ENCODE measurements at regions not wholly inside any gene's neighbourhood (a gene's known extent, or its start where the extent isn't known, plus 50 kb on each side); places are given as distances from the start of the nearest gene placed in this dataset.

DNA sequence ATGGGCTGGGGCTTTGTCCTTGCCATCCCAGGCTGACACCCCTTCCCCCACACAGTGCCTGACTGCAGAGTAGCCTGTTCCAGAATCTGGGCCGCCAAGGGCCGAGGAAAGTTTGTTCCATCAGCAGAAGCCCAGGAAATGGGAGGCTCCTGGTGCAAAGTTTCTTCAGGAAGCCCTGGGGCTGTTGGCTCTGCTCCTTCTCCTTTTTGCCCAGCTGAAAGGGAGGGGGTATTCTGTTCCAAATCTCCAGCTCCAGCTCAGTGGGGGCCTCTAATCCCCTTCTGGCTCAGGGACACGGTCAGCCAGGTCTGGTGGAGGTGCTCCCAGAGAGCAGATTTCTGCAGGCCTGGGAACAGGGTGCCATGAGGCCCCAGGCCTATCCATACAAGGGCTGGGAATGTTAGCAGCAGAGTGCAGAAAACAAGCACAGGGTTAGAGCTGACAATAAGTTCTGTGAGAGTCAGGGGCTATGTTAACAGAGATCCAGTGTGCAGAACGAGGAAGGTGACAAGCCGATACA, 399.5 kb downstream of the RPS24 start:
- in situ Hi-C loops (cut with HindIII; ENCODE audit: low pct_ligation_motif_present, low sequenced_read_pairs), result no loop called here
- H3K36me3 ChIP-seq (replicated peaks), result no peaks in the 10 kb centered on the region
- no peak for DNase-seq
- H3K27ac ChIP-seq, result no peak overlapping the region
- TF ChIP-seq, protein P1, sequence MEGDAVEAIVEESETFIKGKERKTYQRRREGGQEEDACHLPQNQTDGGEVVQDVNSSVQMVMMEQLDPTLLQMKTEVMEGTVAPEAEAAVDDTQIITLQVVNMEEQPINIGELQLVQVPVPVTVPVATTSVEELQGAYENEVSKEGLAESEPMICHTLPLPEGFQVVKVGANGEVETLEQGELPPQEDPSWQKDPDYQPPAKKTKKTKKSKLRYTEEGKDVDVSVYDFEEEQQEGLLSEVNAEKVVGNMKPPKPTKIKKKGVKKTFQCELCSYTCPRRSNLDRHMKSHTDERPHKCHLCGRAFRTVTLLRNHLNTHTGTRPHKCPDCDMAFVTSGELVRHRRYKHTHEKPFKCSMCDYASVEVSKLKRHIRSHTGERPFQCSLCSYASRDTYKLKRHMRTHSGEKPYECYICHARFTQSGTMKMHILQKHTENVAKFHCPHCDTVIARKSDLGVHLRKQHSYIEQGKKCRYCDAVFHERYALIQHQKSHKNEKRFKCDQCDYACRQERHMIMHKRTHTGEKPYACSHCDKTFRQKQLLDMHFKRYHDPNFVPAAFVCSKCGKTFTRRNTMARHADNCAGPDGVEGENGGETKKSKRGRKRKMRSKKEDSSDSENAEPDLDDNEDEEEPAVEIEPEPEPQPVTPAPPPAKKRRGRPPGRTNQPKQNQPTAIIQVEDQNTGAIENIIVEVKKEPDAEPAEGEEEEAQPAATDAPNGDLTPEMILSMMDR (IDR thresholded peaks at IDR 0.05; ENCODE audit: low read depth, low read length, missing control alignments), result no peak
- no peak overlapping the region for H3K4me3 ChIP-seq (ENCODE audit: low read depth, low read length)
- H3K27me3 ChIP-seq (replicated peaks), result peaks cover 18% of the 10 kb centered on the region

GRCh38 chr10:78433766-78434535, 400.3 kb downstream of the RPS24 start:
- TF ChIP-seq, protein P1 (IDR thresholded peaks at IDR 0.05; ENCODE audit: low read depth, low read length, missing control alignments), result no peak
- in situ Hi-C loops (cut with HindIII; ENCODE audit: low pct_ligation_motif_present, low sequenced_read_pairs), result no loop called here
- DNase-seq, result no peak
- Histone ChIP-seq H3K27ac (no peak overlapping the region), H3K27me3 (replicated peaks) (peaks cover 17% of the 10 kb centered on the region), H3K4me3 (ENCODE audit: low read depth, low read length) (no peak overlapping the region), H3K36me3 (replicated peaks) (no peaks in the 10 kb centered on the region)

DNA sequence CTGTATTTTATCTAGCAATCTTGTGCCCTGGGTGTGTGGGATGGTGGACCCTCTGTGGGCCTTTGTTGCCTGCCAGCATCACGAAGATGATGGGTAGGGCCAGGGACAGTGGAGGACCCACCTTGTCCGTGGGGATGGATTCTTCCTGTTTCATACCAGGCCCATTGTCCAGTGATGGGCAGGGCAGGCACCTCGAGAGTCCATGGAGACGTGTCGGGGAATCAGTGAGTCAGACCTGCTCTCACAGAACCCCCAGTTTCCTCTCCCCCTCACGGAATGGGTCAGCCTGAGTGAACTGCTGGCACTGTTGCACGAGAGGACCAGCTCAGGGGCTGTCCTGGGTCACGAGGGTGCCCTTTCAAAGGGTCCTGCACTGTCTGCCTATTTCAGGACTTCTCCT, 401.2 kb downstream of the RPS24 start:
- in situ Hi-C loops (cut with HindIII; ENCODE audit: low pct_ligation_motif_present, low sequenced_read_pairs), result no loop called here
- no peaks in the 10 kb centered on the region for H3K36me3 ChIP-seq (replicated peaks)
- H3K4me3 ChIP-seq (ENCODE audit: low read depth, low read length), result no peak overlapping the region
- H3K27ac ChIP-seq, result no peak overlapping the region
- peaks cover 17% of the 10 kb centered on the region for H3K27me3 ChIP-seq (replicated peaks)
- TF ChIP-seq, protein P1 (IDR thresholded peaks at IDR 0.05; ENCODE audit: low read depth, low read length, missing control alignments), result no peak
- DNase-seq, result no peak

DNA sequence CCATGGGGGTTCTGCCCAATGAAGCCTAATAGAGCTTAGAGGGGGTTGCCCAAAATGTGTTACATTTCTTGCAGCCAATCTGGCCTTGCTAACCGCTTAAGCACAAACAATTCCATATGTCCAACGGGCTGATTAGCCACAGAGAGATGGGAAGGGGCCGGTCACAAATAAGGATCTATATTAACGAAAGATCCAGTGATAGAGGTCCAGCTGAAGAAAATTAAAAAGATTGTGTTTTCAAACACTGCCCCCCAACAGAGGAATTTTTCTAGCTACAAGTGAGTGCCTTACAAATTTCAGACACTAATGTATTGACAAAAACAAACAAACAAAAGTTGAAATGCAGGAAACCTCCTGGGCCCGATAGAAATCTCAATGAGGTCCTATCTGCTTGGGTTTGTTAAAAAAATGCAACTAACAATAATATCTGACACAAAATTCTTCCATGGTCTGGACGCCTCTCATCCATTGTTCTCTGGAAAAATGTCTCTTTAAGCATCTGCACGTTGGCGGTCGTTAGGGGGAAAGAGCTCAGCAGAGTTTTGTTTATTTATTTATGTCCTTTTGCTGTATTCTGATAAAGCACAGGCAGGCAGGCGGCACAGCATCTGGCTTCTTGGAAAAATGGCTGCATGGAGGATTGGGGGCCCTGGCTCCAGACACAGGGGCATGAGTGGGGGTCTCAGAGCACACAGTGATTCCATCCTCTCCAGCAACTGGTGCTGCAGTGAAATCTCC, 402.0 kb downstream of the RPS24 start:
- no peak overlapping the region for H3K4me3 ChIP-seq (ENCODE audit: low read depth, low read length)
- TF ChIP-seq, protein P1 (IDR thresholded peaks at IDR 0.05; ENCODE audit: low read depth, low read length, missing control alignments), result no peak
- no peak overlapping the region for H3K27ac ChIP-seq
- DNase-seq, result no peak
- peaks cover 17% of the 10 kb centered on the region for H3K27me3 ChIP-seq (replicated peaks)
- in situ Hi-C loops (cut with HindIII; ENCODE audit: low pct_ligation_motif_present, low sequenced_read_pairs), result no loop called here
- H3K36me3 ChIP-seq (replicated peaks), result no peaks in the 10 kb centered on the region

GRCh38 chr10:78436222-78436573, 402.5 kb downstream of the RPS24 start:
- in situ Hi-C loops (cut with HindIII; ENCODE audit: low pct_ligation_motif_present, low sequenced_read_pairs), result no loop called here
- Histone ChIP-seq H3K27ac (no peak overlapping the region), H3K36me3 (replicated peaks) (no peaks in the 10 kb centered on the region), H3K27me3 (replicated peaks) (peaks cover 16% of the 10 kb centered on the region), H3K4me3 (ENCODE audit: low read depth, low read length) (no peak overlapping the region)
- TF ChIP-seq, protein P1 (IDR thresholded peaks at IDR 0.05; ENCODE audit: low read depth, low read length, missing control alignments), result no peak
- no peak for DNase-seq

All from brain microvascular endothelial cell (primary cell).